K562 (cell line): ENCODE measurements at regions not wholly inside any gene's neighbourhood (a gene's known extent, or its start where the extent isn't known, plus 50 kb on each side); places are given as distances from the start of the nearest gene placed in this dataset.

ENCODE experiments used
- ATAC-seq: fragments of 200-7000 bp; cut with Tn5 transposase; 3 replicates; pipeline ENCODE4 v1.9.1; 2020; ENCODE audit warnings: moderate library complexity
- BruUV-seq: library from RNA; stranded (reverse); fragments of 400-500 nt; replicated peaks from 2 replicates; lab custom pipeline; 2021; lab: Mats Ljungman, UMichigan
- CTCF ChIA-PET: fragments of 300-600 bp; formaldehyde crosslinking; extraction: SDS; loops from one replicate; lab custom pipeline; 2021; ENCODE audit warnings: low intra/inter-chr PET ratio; lab: Yijun Ruan, JAX
- POLR2A ChIA-PET: fragments of 300-600, 350-650 bp; sonication (Branson Sonifier 250); formaldehyde crosslinking; extraction: SDS; loops from one replicate; lab custom pipeline; 2021; ENCODE audit warnings: antibody characterized with exemption, inconsistent platforms; lab: Yijun Ruan, JAX
- DNase-seq, 4 experiments: peaks; one replicate each; pipeline versions ENCODE4 v3.0.0 to v3.0.0-alpha.2; 2011 to 2018; ENCODE audit warnings: low spot score in 3 of 4, mixed read lengths in 3 of 4; ENCODE audit errors: extremely low read depth in 1 of 4
- FAIRE-seq: peaks from 2 replicates; lab custom pipeline; 2011; peaks lifted over from hg19 to GRCh38; lab: Jason Lieb, UNC
- H2AFZ ChIP-seq: 2 replicates; pipeline ENCODE4 v1.6.0; 2011; ENCODE audit warnings: low read depth, low read length, control low read depth, inconsistent platforms
- H3K27ac ChIP-seq: fragments of 200-600 bp; 3 replicates; pipeline ENCODE4 v1.8.0; 2011; ENCODE audit warnings: low read depth, mild to moderate bottlenecking, control low read depth, inconsistent platforms, low read length, moderate library complexity, mixed read lengths; ENCODE audit errors: extremely low read depth
- H3K27me3 ChIP-seq, 2 experiments: fragments of 300-600 bp in 1 of 2; 2 replicates in 1 of 2; 3 replicates in 1 of 2; pipeline versions ENCODE4 v1.6.0 to v1.8.0; 2011; ENCODE audit warnings: inconsistent platforms in 2 of 2, low read length in 2 of 2, mild to moderate bottlenecking in 1 of 2, mixed read lengths in 1 of 2, moderate library complexity in 1 of 2; ENCODE audit not compliant: control insufficient read depth in 2 of 2, insufficient read depth in 2 of 2
- H3K36me3 ChIP-seq: fragments of 300-600 bp; 3 replicates; pipeline ENCODE4 v1.8.0; 2011; ENCODE audit warnings: mild to moderate bottlenecking, low read length, inconsistent platforms; ENCODE audit not compliant: control insufficient read depth, insufficient read depth
- H3K4me1 ChIP-seq, 2 experiments: fragments of 200-600 bp in 1 of 2; replicated peaks in 1 of 2; 2 replicates in 1 of 2; 3 replicates in 1 of 2; pipeline versions ENCODE4 v1.5.1 to v1.8.0; 2011; ENCODE audit warnings: inconsistent platforms in 2 of 2, low read length in 2 of 2, mild to moderate bottlenecking in 1 of 2, mixed read lengths in 1 of 2, moderate library complexity in 1 of 2; ENCODE audit not compliant: control insufficient read depth in 2 of 2, insufficient read depth in 2 of 2
- H3K4me2 ChIP-seq: 2 replicates; pipeline ENCODE4 v1.6.1; 2011; ENCODE audit warnings: low read length, control low read depth, inconsistent platforms, mixed read lengths; ENCODE audit not compliant: insufficient read depth
- H3K4me3 ChIP-seq: fragments of 200-600 bp; sonication (generic), shearing (Covaris generic); 2 replicates; pipeline ENCODE4 v1.5.1; 2016; ENCODE audit warnings: control low read depth, inconsistent platforms
- H3K79me2 ChIP-seq: fragments of 200-600 bp; 3 replicates; pipeline ENCODE4 v1.8.0; 2011; ENCODE audit warnings: low read length, inconsistent platforms; ENCODE audit not compliant: control insufficient read depth, insufficient read depth
- H3K9ac ChIP-seq, 2 experiments: 2 replicates each; pipeline versions ENCODE4 v1.6.0 to v1.6.1; 2011; ENCODE audit warnings: low read depth in 2 of 2, low read length in 2 of 2, control low read depth in 1 of 2, inconsistent platforms in 1 of 2, mild to moderate bottlenecking in 1 of 2, mixed read lengths in 1 of 2; ENCODE audit not compliant: insufficient read depth in 1 of 2
- H3K9me1 ChIP-seq: one replicate; pipeline ENCODE4 v1.6.0; 2011; ENCODE audit warnings: inconsistent platforms, mild to moderate bottlenecking, low read length, moderate library complexity; ENCODE audit not compliant: control insufficient read depth, insufficient read depth
- H3K9me3 ChIP-seq: replicated peaks from 2 replicates; pipeline ENCODE4 v1.5.1; 2011; ENCODE audit warnings: low read depth, low read length, inconsistent platforms; ENCODE audit not compliant: control insufficient read depth, insufficient read depth
- H4K20me1 ChIP-seq: replicated peaks from 2 replicates; pipeline ENCODE4 v1.6.1; 2011; ENCODE audit warnings: low read length, inconsistent platforms, mixed read lengths; ENCODE audit not compliant: control insufficient read depth, insufficient read depth
- ETV6 ChIP-seq, 3 experiments: fragments of 150-350 bp in 1 of 3; sonication (generic) in 1 of 3; formaldehyde crosslinking in 1 of 3; IDR thresholded peaks; 2 replicates each; pipeline versions ENCODE4 v1.6.1 to v1.8.0; 2014 to 2022; ENCODE audit warnings: borderline replicate concordance in 2 of 3, low read depth in 2 of 3, antibody characterized with exemption in 1 of 3, low read length in 1 of 3, mild to moderate bottlenecking in 1 of 3, missing genetic modification reagents in 1 of 3
- FOXJ2 ChIP-seq: fragments of 200-800 bp; sonication (Bioruptor generic); IDR thresholded peaks from 2 replicates; pipeline ENCODE4 v1.6.1; 2016; ENCODE audit warnings: missing genetic modification characterization, missing compliant biosample characterization
- NR3C1 ChIP-seq: sonication (generic); formaldehyde crosslinking; IDR thresholded peaks from 2 replicates; pipeline ENCODE4 v1.8.1; 2022; ENCODE audit warnings: missing genetic modification reagents
- SREBF1 ChIP-seq: fragments of 150-350 bp; IDR thresholded peaks from 2 replicates; pipeline ENCODE4 v1.6.1; 2014; ENCODE audit warnings: antibody characterized with exemption, low read depth, low read length, borderline replicate concordance
- ZNF324 ChIP-seq: fragments of 250-450 bp; sonication (Bioruptor Pico); IDR thresholded peaks from 2 replicates; pipeline ENCODE4 v1.4.0; 2020; ENCODE audit warnings: mild to moderate bottlenecking
- WGBS: fragments of 100-300 bp; shearing (Covaris generic); methylation state at CpG from one replicate; pipeline ENCODE4 v1.1.6; 2016; ENCODE audit warnings: low coverage, mixed read lengths; ENCODE audit not compliant: insufficient coverage; ENCODE audit errors: missing lambda C conversion rate; 5-methylcytosine and 5-hydroxymethylcytosine counted together
- in situ Hi-C: fragments of 300-500 bp; cut with MboI; formaldehyde crosslinking; loops from 4 replicates; pipeline ENCODE4 v1.15.0; 2018; ENCODE audit warnings: inconsistent platforms, mixed read lengths
- intact Hi-C: fragments of 100-400 bp; cut with micrococcal nuclease; formaldehyde crosslinking; loops from 2 replicates; pipeline ENCODE4 v1.14.2; 2022
- TF ChIP-seq, protein P1 (sequence below): sonication (generic); formaldehyde crosslinking; IDR thresholded peaks from 2 replicates; pipeline ENCODE4 v1.8.1; 2022; ENCODE audit warnings: missing genetic modification reagents
- TF ChIP-seq, protein P2 (sequence below): sonication (generic); formaldehyde crosslinking; IDR thresholded peaks from 2 replicates; pipeline ENCODE4 v1.9.0; 2022; ENCODE audit warnings: mild to moderate bottlenecking, missing genetic modification reagents
- TF ChIP-seq, protein P3 (sequence below): sonication (generic); formaldehyde crosslinking; IDR thresholded peaks from 2 replicates; pipeline ENCODE4 v1.8.0; 2022; ENCODE audit warnings: mild to moderate bottlenecking, missing genetic modification reagents

- no peaks in the 10 kb centered on the region for H3K36me3 ChIP-seq
- in situ Hi-C loops, result no loop called here
- H3K27ac ChIP-seq, result no peak overlapping the region
- ATAC-seq (no peak), DNase-seq (no peak), FAIRE-seq (no peak)
- H3K27me3 ChIP-seq, result peaks cover 42 to 55% of the 10 kb centered on the region in 2 experiments
- BruUV-seq, result no TSS peak
- H3K9me3 ChIP-seq, result no peaks in the 10 kb centered on the region
- CTCF ChIA-PET, result no interaction called here
- 0% methylated on average over 8 of the region's 8 CpGs for WGBS
- no peaks in the 10 kb centered on the region for H3K4me1 ChIP-seq
- no peak overlapping the region for H2AFZ ChIP-seq
- TF ChIP-seq, protein P1, sequence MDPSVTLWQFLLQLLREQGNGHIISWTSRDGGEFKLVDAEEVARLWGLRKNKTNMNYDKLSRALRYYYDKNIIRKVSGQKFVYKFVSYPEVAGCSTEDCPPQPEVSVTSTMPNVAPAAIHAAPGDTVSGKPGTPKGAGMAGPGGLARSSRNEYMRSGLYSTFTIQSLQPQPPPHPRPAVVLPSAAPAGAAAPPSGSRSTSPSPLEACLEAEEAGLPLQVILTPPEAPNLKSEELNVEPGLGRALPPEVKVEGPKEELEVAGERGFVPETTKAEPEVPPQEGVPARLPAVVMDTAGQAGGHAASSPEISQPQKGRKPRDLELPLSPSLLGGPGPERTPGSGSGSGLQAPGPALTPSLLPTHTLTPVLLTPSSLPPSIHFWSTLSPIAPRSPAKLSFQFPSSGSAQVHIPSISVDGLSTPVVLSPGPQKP (CRISPR knock-in tag), result no peak
- no peak for TF ChIP-seq SREBF1
- TF ChIP-seq, protein P2, sequence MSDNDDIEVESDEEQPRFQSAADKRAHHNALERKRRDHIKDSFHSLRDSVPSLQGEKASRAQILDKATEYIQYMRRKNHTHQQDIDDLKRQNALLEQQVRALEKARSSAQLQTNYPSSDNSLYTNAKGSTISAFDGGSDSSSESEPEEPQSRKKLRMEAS (CRISPR knock-in tag), result no peak
- no peak for TF ChIP-seq ETV6 (IDR thresholded peaks at IDR 0.05; ENCODE audit: borderline replicate concordance in 1 of 2, low read depth in 2 of 2, low read length in 1 of 2)
- TF ChIP-seq ETV6 (CRISPR knock-in tag; IDR thresholded peaks at IDR 0.05; ENCODE audit: borderline replicate concordance), result no peak
- TF ChIP-seq ZNF324 (CRISPR knock-in tag), result no peak
- no peak for TF ChIP-seq NR3C1 (CRISPR knock-in tag)
- TF ChIP-seq, protein P3, sequence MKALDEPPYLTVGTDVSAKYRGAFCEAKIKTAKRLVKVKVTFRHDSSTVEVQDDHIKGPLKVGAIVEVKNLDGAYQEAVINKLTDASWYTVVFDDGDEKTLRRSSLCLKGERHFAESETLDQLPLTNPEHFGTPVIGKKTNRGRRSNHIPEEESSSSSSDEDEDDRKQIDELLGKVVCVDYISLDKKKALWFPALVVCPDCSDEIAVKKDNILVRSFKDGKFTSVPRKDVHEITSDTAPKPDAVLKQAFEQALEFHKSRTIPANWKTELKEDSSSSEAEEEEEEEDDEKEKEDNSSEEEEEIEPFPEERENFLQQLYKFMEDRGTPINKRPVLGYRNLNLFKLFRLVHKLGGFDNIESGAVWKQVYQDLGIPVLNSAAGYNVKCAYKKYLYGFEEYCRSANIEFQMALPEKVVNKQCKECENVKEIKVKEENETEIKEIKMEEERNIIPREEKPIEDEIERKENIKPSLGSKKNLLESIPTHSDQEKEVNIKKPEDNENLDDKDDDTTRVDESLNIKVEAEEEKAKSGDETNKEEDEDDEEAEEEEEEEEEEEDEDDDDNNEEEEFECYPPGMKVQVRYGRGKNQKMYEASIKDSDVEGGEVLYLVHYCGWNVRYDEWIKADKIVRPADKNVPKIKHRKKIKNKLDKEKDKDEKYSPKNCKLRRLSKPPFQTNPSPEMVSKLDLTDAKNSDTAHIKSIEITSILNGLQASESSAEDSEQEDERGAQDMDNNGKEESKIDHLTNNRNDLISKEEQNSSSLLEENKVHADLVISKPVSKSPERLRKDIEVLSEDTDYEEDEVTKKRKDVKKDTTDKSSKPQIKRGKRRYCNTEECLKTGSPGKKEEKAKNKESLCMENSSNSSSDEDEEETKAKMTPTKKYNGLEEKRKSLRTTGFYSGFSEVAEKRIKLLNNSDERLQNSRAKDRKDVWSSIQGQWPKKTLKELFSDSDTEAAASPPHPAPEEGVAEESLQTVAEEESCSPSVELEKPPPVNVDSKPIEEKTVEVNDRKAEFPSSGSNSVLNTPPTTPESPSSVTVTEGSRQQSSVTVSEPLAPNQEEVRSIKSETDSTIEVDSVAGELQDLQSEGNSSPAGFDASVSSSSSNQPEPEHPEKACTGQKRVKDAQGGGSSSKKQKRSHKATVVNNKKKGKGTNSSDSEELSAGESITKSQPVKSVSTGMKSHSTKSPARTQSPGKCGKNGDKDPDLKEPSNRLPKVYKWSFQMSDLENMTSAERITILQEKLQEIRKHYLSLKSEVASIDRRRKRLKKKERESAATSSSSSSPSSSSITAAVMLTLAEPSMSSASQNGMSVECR (CRISPR knock-in tag), result no peak
- TF ChIP-seq FOXJ2 (tag), result no peak
- H3K9ac ChIP-seq, result no peak overlapping the region
- peaks cover 8% of the 10 kb centered on the region for H4K20me1 ChIP-seq
- POLR2A ChIA-PET, result interaction anchor here (0.6 to 1.2 kb wide), 2 partner anchors 12 to 14 kb away, joined by 3 to 4 read pairs; no protein-coding TSS in a partner anchor
- H3K4me2 ChIP-seq, result no peak overlapping the region
- intact Hi-C loops, result no loop called here
- no peaks in the 10 kb centered on the region for H3K79me2 ChIP-seq
- no peak overlapping the region for H3K4me3 ChIP-seq
- H3K9me1 ChIP-seq, result no peaks in the 10 kb centered on the region
These were observed 242.0 kb downstream of the RHOU start for GRCh38 chr1:228977307-228977706.
